H9 (cell line): ENCODE measurements at regions not wholly inside any gene's neighbourhood (a gene's known extent, or its start where the extent isn't known, plus 50 kb on each side); places are given as distances from the start of the nearest gene placed in this dataset.

Experiments used
- DNase-seq: peaks from one replicate; pipeline ENCODE4 v3.0.0-alpha.2; 2017
- H2AFZ ChIP-seq: one replicate; pipeline ENCODE4 v1.6.1; 2013; ENCODE audit warnings: mild to moderate bottlenecking, low read length, control low read depth, moderate library complexity
- H2AK5ac ChIP-seq: 2 replicates; pipeline ENCODE4 v1.6.1; 2013; ENCODE audit warnings: low read length, control low read depth, mixed read lengths; ENCODE audit not compliant: insufficient read length
- H2BK120ac ChIP-seq: one replicate; pipeline ENCODE4 v1.6.1; 2013; ENCODE audit warnings: low read depth, mild to moderate bottlenecking, low read length, control low read depth, inconsistent platforms; ENCODE audit not compliant: poor library complexity, severe bottlenecking
- H2BK12ac ChIP-seq: 2 replicates; pipeline ENCODE4 v1.6.1; 2013; ENCODE audit warnings: low read length, control low read depth, mixed read lengths, low read depth; ENCODE audit not compliant: insufficient read length
- H2BK15ac ChIP-seq: 2 replicates; pipeline ENCODE4 v1.6.1; 2013; ENCODE audit warnings: low read depth, low read length, control low read depth
- H2BK20ac ChIP-seq: one replicate; pipeline ENCODE4 v1.6.1; 2013; ENCODE audit warnings: low read depth, mild to moderate bottlenecking, low read length, control low read depth, inconsistent platforms; ENCODE audit not compliant: poor library complexity, severe bottlenecking
- H2BK5ac ChIP-seq: 2 replicates; pipeline ENCODE4 v1.6.1; 2013; ENCODE audit warnings: low read length, control low read depth, mixed read lengths; ENCODE audit not compliant: insufficient read length
- H3K14ac ChIP-seq: 2 replicates; pipeline ENCODE4 v1.6.1; 2013; ENCODE audit warnings: low read length, control low read depth; ENCODE audit not compliant: insufficient read depth
- H3K18ac ChIP-seq: 2 replicates; pipeline ENCODE4 v1.6.1; 2013; ENCODE audit warnings: low read depth, mild to moderate bottlenecking, mixed read lengths, low read length, control low read depth; ENCODE audit not compliant: insufficient read length
- H3K23ac ChIP-seq: 2 replicates; pipeline ENCODE4 v1.6.1; 2013; ENCODE audit warnings: low read length, control low read depth, mixed read lengths, low read depth; ENCODE audit not compliant: insufficient read length
- H3K23me2 ChIP-seq: 2 replicates; pipeline ENCODE4 v1.6.1; 2013; ENCODE audit warnings: low read depth, mild to moderate bottlenecking, mixed read lengths, low read length, control low read depth; ENCODE audit not compliant: insufficient read length, poor library complexity, severe bottlenecking
- H3K27ac ChIP-seq: 2 replicates; pipeline ENCODE4 v1.5.1; 2013; ENCODE audit warnings: low read length, control low read depth, mixed read lengths, low read depth; ENCODE audit not compliant: insufficient read length
- H3K27me3 ChIP-seq: 2 replicates; pipeline ENCODE4 v1.6.1; 2013; ENCODE audit warnings: low read length, control low read depth, inconsistent platforms; ENCODE audit not compliant: insufficient read depth
- H3K4ac ChIP-seq: 2 replicates; pipeline ENCODE4 v1.6.1; 2013; ENCODE audit warnings: low read depth, mild to moderate bottlenecking, control low read depth, inconsistent platforms, low read length, moderate library complexity
- H3K4me1 ChIP-seq: 2 replicates; pipeline ENCODE4 v1.6.1; 2013; ENCODE audit warnings: low read length, control low read depth, inconsistent platforms; ENCODE audit not compliant: insufficient read depth
- H3K4me2 ChIP-seq: 2 replicates; pipeline ENCODE4 v1.6.1; 2013; ENCODE audit warnings: low read length, control low read depth, mixed read lengths; ENCODE audit not compliant: insufficient read length, insufficient read depth
- H3K56ac ChIP-seq: 2 replicates; pipeline ENCODE4 v1.6.1; 2013; ENCODE audit warnings: low read depth, mild to moderate bottlenecking, mixed read lengths, low read length, control low read depth; ENCODE audit not compliant: insufficient read length
- H3K79me1 ChIP-seq: 2 replicates; pipeline ENCODE4 v1.6.1; 2013; ENCODE audit warnings: low read depth, mild to moderate bottlenecking, moderate library complexity, low read length, control low read depth, inconsistent platforms; ENCODE audit not compliant: insufficient read depth, poor library complexity, severe bottlenecking
- H3K79me2 ChIP-seq: 2 replicates; pipeline ENCODE4 v1.6.1; 2013; ENCODE audit warnings: low read length, control low read depth, inconsistent platforms; ENCODE audit not compliant: insufficient read depth
- H3K9ac ChIP-seq: 2 replicates; pipeline ENCODE4 v1.6.1; 2013; ENCODE audit warnings: low read length, control low read depth, mixed read lengths; ENCODE audit not compliant: insufficient read length; ENCODE audit errors: extremely low read depth
- H3K9me3 ChIP-seq: one replicate; pipeline ENCODE4 v1.6.1; 2013; ENCODE audit warnings: low read depth, low read length, inconsistent platforms; ENCODE audit not compliant: control insufficient read depth
- H3T11ph ChIP-seq: one replicate; pipeline ENCODE4 v1.6.1; 2013; ENCODE audit warnings: mild to moderate bottlenecking, low read length, control low read depth, inconsistent platforms
- H4K20me1 ChIP-seq: one replicate; pipeline ENCODE4 v1.6.1; 2013; ENCODE audit not compliant: control insufficient read depth, insufficient read length, insufficient read depth
- H4K5ac ChIP-seq: 2 replicates; pipeline ENCODE4 v1.6.1; 2013; ENCODE audit warnings: low read depth, mild to moderate bottlenecking, mixed read lengths, low read length, control low read depth; ENCODE audit not compliant: insufficient read length
- H4K8ac ChIP-seq: replicated peaks from 2 replicates; pipeline ENCODE4 v1.6.1; 2013; ENCODE audit warnings: low read length, control low read depth, mixed read lengths, low read depth; ENCODE audit not compliant: insufficient read length
- H4K91ac ChIP-seq: 2 replicates; pipeline ENCODE4 v1.6.1; 2013; ENCODE audit warnings: low read depth, mild to moderate bottlenecking, moderate library complexity, mixed read lengths, low read length, control low read depth; ENCODE audit not compliant: insufficient read length
- H3K27ac Mint-ChIP-seq, 3 experiments: 2 replicates in 2 of 3; 3 replicates in 1 of 3; pipeline ENCODE4 v1.8.0; 2020 to 2021; ENCODE audit warnings: mixed read lengths in 3 of 3, mild to moderate bottlenecking in 1 of 3, moderate library complexity in 1 of 3
- H3K27me3 Mint-ChIP-seq: 2 replicates; pipeline ENCODE4 v1.8.0; 2021; ENCODE audit warnings: low read depth, mild to moderate bottlenecking, moderate library complexity, mixed read lengths
- H3K36me3 Mint-ChIP-seq, 3 experiments: 2 replicates in 2 of 3; 3 replicates in 1 of 3; pipeline ENCODE4 v1.8.0; 2020 to 2021; ENCODE audit warnings: low read depth in 3 of 3, mixed read lengths in 3 of 3; ENCODE audit not compliant: insufficient read depth in 1 of 3
- H3K4me1 Mint-ChIP-seq, 2 experiments: 2 replicates each; pipeline ENCODE4 v1.8.0; 2020; ENCODE audit warnings: mixed read lengths in 2 of 2
- H3K4me3 Mint-ChIP-seq, 2 experiments: 2 replicates in 1 of 2; 3 replicates in 1 of 2; pipeline ENCODE4 v1.8.0; 2020 to 2021; ENCODE audit warnings: mild to moderate bottlenecking in 2 of 2, mixed read lengths in 2 of 2, moderate library complexity in 1 of 2
- H3K9me3 Mint-ChIP-seq, 2 experiments: 2 replicates in 1 of 2; 3 replicates in 1 of 2; pipeline ENCODE4 v1.8.0; 2020; ENCODE audit warnings: mild to moderate bottlenecking in 2 of 2, mixed read lengths in 2 of 2, moderate library complexity in 1 of 2
- CTCF ChIP-seq: fragments of 200-600 bp; sonication (generic); conservative IDR thresholded peaks from 3 replicates; pipeline ENCODE4 v1.8.0; 2021; ENCODE audit warnings: antibody characterized with exemption, mild to moderate bottlenecking
- whole genome bisulfite sequencing: extraction: QIAGEN DNeasy Blood & Tissue Kit; methylation state at CpG from one replicate; pipeline ENCODE4 v1.1.7; 2013; ENCODE audit warnings: missing lambda C conversion rate, low lambda C conversion rate, mixed read lengths; ENCODE audit not compliant: insufficient read length; ENCODE audit errors: extremely low coverage; 5-methylcytosine and 5-hydroxymethylcytosine counted together

- no peaks in the 10 kb centered on the region for H3K9me3 ChIP-seq
- no peak overlapping the region for H3K27ac ChIP-seq
- H2BK5ac ChIP-seq: no peak overlapping the region
- H3K23me2 ChIP-seq: no peaks in the 10 kb centered on the region
- no peak overlapping the region for H2BK12ac ChIP-seq
- Mint-ChIP-seq H3K9me3 (peaks cover 2 to 8% of the 10 kb centered on the region in 2 experiments; a peak in 4 of 5 replicates), H3K27me3 (peaks cover 43% of the 10 kb centered on the region), H3K27ac (no peak overlapping the region), H3K36me3 (peaks cover 0 to 9% (median 3%) of the 10 kb centered on the region in 3 experiments; a peak in 5 of 7 replicates), H3K4me1 (peaks cover 36 to 44% of the 10 kb centered on the region in 2 experiments), H3K4me3 (no peak overlapping the region)
- H3K4me2 ChIP-seq: no peak overlapping the region
- H3K9ac ChIP-seq: no peak overlapping the region
- no peak overlapping the region for H2AK5ac ChIP-seq
- H3K79me2 ChIP-seq: no peaks in the 10 kb centered on the region
- H3K18ac ChIP-seq: no peak overlapping the region
- no peaks in the 10 kb centered on the region for H3K79me1 ChIP-seq
- no peak overlapping the region for H3K14ac ChIP-seq
- TF ChIP-seq CTCF: no peak
- no peak overlapping the region for H2BK20ac ChIP-seq
- no peak for DNase-seq
- no peak overlapping the region for H3K56ac ChIP-seq
- no peaks in the 10 kb centered on the region for H3K27me3 ChIP-seq
- H4K20me1 ChIP-seq: no peaks in the 10 kb centered on the region
- H3K23ac ChIP-seq: no peak overlapping the region
- H3K4me1 ChIP-seq: peaks cover 8% of the 10 kb centered on the region; the same call in 1 of the 2 replicates
- H4K8ac ChIP-seq: no peak overlapping the region
- no peak overlapping the region for H3K4ac ChIP-seq
- no peak overlapping the region for H2AFZ ChIP-seq
- H3T11ph ChIP-seq: no peak overlapping the region
- H2BK120ac ChIP-seq: no peak overlapping the region
- H4K5ac ChIP-seq: no peak overlapping the region
- H4K91ac ChIP-seq: no peak overlapping the region
- H2BK15ac ChIP-seq: no peak overlapping the region
- WGBS: no CpG with 5 or more reads among the region's 20 CpGs
Observed at GRCh38 chr7:156576216-156577058, 64.1 kb upstream of the RNF32 start.
